GM20000 (cell line): ENCODE measurements at regions not wholly inside any gene's neighbourhood (a gene's known extent, or its start where the extent isn't known, plus 50 kb on each side); places are given as distances from the start of the nearest gene placed in this dataset.
"Not testable (repeated sequence)": the region's sequence is repeated elsewhere in the genome, so short reads cannot be mapped to it uniquely, and the experiment has no call there.

Experiments
- DNase-seq: peaks from one replicate; pipeline ENCODE4 v3.0.0; 2012; ENCODE audit warnings: low spot score
- TF ChIP-seq, protein P1 (sequence below): IDR thresholded peaks from 2 replicates; pipeline ENCODE4 v1.5.1; 2012; ENCODE audit warnings: mild to moderate bottlenecking, control low read depth; ENCODE audit errors: extremely low read depth, missing control alignments

DNA sequence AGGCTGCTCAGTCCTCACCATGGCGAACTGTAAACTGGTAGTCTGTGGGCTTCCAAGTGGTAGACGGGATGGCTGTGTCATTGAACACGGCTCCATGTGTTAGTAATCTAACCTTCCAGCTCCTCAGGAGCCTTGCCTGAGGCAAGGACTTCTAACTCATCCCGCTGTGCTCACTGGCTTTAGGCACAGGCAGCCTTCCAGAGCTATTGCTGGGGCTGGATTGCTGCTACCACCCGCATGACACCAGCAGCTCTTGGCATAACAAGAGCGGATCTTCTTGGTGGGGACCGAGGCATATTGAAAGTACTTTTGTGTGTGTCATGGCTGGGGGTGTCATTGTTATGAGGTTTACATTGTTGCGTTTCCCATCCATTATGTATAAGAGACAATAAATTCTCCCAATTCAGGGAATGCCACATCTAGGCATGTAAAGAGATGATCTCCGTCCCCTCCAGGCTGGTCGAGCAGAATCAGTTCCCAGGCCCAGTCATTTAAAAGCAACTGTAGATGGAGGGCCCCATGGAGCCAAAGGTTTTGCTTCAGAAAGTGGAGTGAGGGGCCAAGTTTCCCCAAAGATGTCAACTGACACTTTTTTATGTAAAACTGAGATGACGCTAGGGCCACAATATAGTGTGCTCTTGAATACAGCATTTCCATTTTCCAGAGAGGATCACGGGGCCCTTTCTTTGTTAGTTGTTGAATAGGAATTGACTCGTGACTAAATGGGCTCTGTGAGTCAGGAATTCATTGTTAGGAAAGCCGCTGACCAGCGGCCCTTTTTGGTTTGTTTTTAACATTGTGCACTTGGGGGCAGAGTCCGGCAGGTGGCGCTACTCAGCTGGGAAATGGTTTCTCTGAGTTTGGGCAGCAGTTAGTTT, 759.5 kb downstream of the TAF11L14 start:
- TF ChIP-seq, protein P1, sequence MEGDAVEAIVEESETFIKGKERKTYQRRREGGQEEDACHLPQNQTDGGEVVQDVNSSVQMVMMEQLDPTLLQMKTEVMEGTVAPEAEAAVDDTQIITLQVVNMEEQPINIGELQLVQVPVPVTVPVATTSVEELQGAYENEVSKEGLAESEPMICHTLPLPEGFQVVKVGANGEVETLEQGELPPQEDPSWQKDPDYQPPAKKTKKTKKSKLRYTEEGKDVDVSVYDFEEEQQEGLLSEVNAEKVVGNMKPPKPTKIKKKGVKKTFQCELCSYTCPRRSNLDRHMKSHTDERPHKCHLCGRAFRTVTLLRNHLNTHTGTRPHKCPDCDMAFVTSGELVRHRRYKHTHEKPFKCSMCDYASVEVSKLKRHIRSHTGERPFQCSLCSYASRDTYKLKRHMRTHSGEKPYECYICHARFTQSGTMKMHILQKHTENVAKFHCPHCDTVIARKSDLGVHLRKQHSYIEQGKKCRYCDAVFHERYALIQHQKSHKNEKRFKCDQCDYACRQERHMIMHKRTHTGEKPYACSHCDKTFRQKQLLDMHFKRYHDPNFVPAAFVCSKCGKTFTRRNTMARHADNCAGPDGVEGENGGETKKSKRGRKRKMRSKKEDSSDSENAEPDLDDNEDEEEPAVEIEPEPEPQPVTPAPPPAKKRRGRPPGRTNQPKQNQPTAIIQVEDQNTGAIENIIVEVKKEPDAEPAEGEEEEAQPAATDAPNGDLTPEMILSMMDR: peak; percentile 50
- DNase-seq: peak; percentile 64

DNA sequence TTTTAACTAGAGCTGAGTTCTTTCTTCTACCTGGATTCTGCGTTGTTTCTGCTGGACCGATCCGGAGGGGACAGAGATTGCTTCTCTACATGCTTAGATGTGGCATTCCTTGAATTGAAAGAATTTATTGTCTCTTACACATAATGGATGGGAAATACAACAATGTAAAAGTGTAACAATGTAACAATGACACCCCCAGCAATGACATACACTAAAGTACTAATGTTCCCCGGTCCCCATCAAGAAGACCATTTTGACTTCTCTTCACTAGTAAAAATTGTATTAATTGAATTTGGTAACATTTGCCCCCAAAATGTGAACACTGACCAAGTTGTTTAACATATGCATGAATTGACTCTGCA, 760.2 kb downstream of the TAF11L14 start:
- TF ChIP-seq, protein P1: no peak
- DNase-seq: no peak

DNA sequence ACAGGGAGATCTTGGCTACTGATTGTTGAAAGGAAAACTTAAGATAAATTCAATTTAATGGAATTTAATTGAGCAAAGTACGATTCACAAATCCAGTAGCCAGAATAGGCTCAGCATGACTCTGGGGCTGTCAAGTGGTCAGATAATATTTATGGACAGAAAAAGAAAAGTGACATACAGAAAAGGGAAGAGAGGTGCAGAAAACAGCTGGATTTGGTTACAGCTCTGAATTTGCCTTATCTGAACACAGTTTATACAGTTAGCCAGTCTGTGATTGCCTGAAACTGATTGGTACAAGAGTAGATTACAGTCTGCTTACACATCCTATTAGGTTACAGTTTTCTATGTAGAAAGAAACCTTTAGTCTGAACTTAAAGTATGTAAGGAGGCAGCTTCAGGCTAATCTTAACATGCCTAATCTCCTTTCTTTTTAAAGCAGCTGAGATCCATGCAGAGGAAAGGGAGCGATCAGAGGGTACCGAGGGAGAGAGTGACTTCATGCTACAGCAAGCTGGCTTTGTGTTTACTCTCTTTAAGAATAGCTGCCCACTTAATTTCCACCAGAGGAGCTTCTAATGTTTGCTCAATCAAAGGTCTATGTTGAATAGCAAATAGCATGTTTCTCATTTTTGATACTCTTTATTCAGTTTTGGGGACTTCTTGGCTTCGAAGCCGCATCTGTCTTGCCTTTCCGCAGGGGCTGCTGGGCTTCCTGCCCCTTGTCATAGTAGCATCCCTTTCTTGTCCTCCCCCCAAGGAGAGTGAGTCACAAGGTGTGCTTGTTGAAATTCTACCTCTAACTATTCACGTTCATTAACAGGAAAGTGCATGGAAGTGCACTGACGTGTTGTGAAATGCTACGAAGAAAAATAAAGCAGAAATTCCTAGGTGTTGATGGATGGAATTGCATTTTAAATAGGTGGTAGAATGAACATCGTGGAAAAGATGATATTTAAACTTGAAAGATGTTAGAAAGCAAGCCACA, 761.2 kb downstream of the TAF11L14 start:
- TF ChIP-seq, protein P1: no peak
- DNase-seq: no peak

DNA sequence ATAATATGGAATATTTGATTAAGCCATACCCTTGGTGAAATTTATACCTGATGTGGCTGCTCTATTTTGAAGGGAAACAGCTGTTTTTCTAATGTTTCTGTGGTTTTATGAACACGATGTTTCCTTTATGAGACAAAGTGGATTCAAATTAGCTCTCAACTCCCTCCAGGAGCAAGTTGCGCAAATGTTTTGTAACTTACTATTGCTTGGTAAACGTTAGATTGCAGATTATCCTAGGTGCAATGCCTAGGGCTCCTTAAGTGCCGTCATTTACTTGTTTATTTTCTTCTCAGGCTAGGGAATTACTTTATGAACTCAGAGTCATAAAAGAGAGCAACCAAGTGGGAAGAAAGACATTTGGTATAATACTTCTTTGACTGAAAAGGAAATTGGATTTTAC, 763.1 kb downstream of the TAF11L14 start:
- no peak for DNase-seq
- TF ChIP-seq, protein P1: no peak

DNA sequence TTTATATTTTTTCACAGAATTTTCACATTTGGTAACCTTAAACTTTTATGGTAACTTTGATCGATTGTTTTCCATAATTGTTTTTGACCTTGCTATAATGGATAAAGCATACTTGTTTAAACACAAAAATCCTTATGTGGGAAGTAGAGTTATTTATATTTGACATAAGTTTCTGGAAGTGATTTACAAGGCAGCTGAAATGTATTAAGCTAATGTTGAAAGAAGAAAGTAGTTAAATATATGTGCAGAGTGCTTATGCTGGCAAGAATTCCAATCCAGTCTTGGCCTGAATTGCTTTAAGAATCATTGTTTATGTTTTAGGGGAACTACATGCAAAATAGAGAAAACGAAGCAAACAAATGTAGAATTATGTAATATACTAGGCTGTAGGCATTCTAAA, 763.6 kb downstream of the TAF11L14 start:
- DNase-seq: no peak
- TF ChIP-seq, protein P1: no peak

DNA sequence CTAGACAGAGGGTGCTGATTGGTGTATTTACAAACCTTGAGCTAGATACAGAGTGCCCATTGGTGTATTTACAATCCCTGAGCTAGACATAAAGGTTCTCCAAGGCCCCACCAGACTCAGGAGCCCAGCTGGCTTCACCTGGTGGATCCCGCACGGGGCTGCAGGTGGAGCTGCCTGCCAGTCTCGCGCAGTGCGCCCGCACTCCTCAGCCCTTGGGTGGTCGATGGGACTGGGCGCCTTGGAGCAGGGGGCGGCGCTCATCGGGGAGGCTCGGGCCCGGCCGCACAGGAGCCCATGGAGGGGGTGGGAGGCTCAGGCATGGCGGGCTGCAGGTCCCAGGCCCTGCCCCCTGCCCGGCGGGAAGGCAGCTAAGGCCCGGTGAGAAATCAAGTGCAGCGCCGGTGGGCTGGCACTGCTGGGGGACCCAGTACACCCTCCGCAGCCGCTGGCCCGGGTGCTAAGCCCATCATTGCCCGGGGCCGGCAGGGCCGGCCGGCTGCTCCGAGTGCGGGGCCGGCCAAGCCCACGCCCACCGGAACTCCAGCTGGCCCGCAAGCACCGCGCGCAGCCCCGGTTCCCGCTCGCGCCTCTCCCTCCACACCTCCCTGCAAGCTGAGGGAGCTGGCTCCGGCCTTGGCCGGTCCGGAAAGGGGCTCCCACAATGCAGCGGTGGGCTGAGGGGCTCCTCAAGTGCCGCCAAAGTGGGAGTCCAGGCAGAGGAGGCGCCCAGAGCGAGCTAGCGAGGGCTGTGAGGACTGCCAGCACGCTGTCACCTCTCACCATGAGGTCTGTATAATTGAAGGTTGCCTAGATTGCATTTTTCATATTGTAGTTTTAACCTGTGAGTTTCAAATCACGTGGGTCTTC, 765.4 kb downstream of the TAF11L14 start:
- DNase-seq: not testable (repeated sequence)

DNA sequence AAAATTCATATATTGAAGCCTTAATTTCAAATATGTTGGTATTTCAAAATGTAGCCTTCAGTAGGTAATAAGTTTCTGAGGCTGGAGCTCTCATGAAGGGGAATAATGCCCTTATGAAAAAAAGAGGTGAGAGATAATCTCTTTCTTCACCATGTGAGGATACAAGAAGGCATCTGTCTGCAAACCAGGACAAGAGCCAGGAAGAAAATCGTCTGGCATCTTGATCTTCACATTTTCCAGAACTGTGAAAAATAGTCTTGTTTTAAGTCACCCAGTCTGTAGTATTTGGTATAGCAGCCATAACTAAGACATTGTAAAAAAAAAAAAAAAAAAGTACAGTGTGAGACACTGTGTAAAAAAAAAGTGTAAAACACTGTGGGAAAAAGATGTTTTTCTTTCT, 768.9 kb downstream of the TAF11L14 start:
- TF ChIP-seq, protein P1: no peak
- DNase-seq: no peak
